K562 (cell line): ENCODE measurements at regions not wholly inside any gene's neighbourhood (a gene's known extent, or its start where the extent isn't known, plus 50 kb on each side); places are given as distances from the start of the nearest gene placed in this dataset.

ENCODE experiments used
- ATAC-seq: fragments of 200-7000 bp; cut with Tn5 transposase; 3 replicates; pipeline ENCODE4 v1.9.1; 2020; ENCODE audit warnings: moderate library complexity
- BruUV-seq: library from RNA; stranded (reverse); fragments of 400-500 nt; replicated peaks from 2 replicates; lab custom pipeline; 2021; lab: Mats Ljungman, UMichigan
- CTCF ChIA-PET: fragments of 300-600 bp; formaldehyde crosslinking; extraction: SDS; loops from one replicate; lab custom pipeline; 2021; ENCODE audit warnings: low intra/inter-chr PET ratio; lab: Yijun Ruan, JAX
- POLR2A ChIA-PET: fragments of 300-600, 350-650 bp; sonication (Branson Sonifier 250); formaldehyde crosslinking; extraction: SDS; loops from one replicate; lab custom pipeline; 2021; ENCODE audit warnings: antibody characterized with exemption, inconsistent platforms; lab: Yijun Ruan, JAX
- DNase-seq, 4 experiments: peaks; one replicate each; pipeline versions ENCODE4 v3.0.0 to v3.0.0-alpha.2; 2011 to 2018; ENCODE audit warnings: low spot score in 3 of 4, mixed read lengths in 3 of 4; ENCODE audit errors: extremely low read depth in 1 of 4
- FAIRE-seq: peaks from 2 replicates; lab custom pipeline; 2011; peaks lifted over from hg19 to GRCh38; lab: Jason Lieb, UNC
- H2AFZ ChIP-seq: 2 replicates; pipeline ENCODE4 v1.6.0; 2011; ENCODE audit warnings: low read depth, low read length, control low read depth, inconsistent platforms
- H3K27ac ChIP-seq: fragments of 200-600 bp; 3 replicates; pipeline ENCODE4 v1.8.0; 2011; ENCODE audit warnings: low read depth, mild to moderate bottlenecking, control low read depth, inconsistent platforms, low read length, moderate library complexity, mixed read lengths; ENCODE audit errors: extremely low read depth
- H3K27me3 ChIP-seq, 2 experiments: fragments of 300-600 bp in 1 of 2; 2 replicates in 1 of 2; 3 replicates in 1 of 2; pipeline versions ENCODE4 v1.6.0 to v1.8.0; 2011; ENCODE audit warnings: inconsistent platforms in 2 of 2, low read length in 2 of 2, mild to moderate bottlenecking in 1 of 2, mixed read lengths in 1 of 2, moderate library complexity in 1 of 2; ENCODE audit not compliant: control insufficient read depth in 2 of 2, insufficient read depth in 2 of 2
- H3K36me3 ChIP-seq: fragments of 300-600 bp; 3 replicates; pipeline ENCODE4 v1.8.0; 2011; ENCODE audit warnings: mild to moderate bottlenecking, low read length, inconsistent platforms; ENCODE audit not compliant: control insufficient read depth, insufficient read depth
- H3K4me1 ChIP-seq, 2 experiments: fragments of 200-600 bp in 1 of 2; replicated peaks in 1 of 2; 2 replicates in 1 of 2; 3 replicates in 1 of 2; pipeline versions ENCODE4 v1.5.1 to v1.8.0; 2011; ENCODE audit warnings: inconsistent platforms in 2 of 2, low read length in 2 of 2, mild to moderate bottlenecking in 1 of 2, mixed read lengths in 1 of 2, moderate library complexity in 1 of 2; ENCODE audit not compliant: control insufficient read depth in 2 of 2, insufficient read depth in 2 of 2
- H3K4me2 ChIP-seq: 2 replicates; pipeline ENCODE4 v1.6.1; 2011; ENCODE audit warnings: low read length, control low read depth, inconsistent platforms, mixed read lengths; ENCODE audit not compliant: insufficient read depth
- H3K4me3 ChIP-seq: fragments of 200-600 bp; sonication (generic), shearing (Covaris generic); 2 replicates; pipeline ENCODE4 v1.5.1; 2016; ENCODE audit warnings: control low read depth, inconsistent platforms
- H3K79me2 ChIP-seq: fragments of 200-600 bp; 3 replicates; pipeline ENCODE4 v1.8.0; 2011; ENCODE audit warnings: low read length, inconsistent platforms; ENCODE audit not compliant: control insufficient read depth, insufficient read depth
- H3K9ac ChIP-seq, 2 experiments: 2 replicates each; pipeline versions ENCODE4 v1.6.0 to v1.6.1; 2011; ENCODE audit warnings: low read depth in 2 of 2, low read length in 2 of 2, control low read depth in 1 of 2, inconsistent platforms in 1 of 2, mild to moderate bottlenecking in 1 of 2, mixed read lengths in 1 of 2; ENCODE audit not compliant: insufficient read depth in 1 of 2
- H3K9me1 ChIP-seq: one replicate; pipeline ENCODE4 v1.6.0; 2011; ENCODE audit warnings: inconsistent platforms, mild to moderate bottlenecking, low read length, moderate library complexity; ENCODE audit not compliant: control insufficient read depth, insufficient read depth
- H3K9me3 ChIP-seq: replicated peaks from 2 replicates; pipeline ENCODE4 v1.5.1; 2011; ENCODE audit warnings: low read depth, low read length, inconsistent platforms; ENCODE audit not compliant: control insufficient read depth, insufficient read depth
- H4K20me1 ChIP-seq: replicated peaks from 2 replicates; pipeline ENCODE4 v1.6.1; 2011; ENCODE audit warnings: low read length, inconsistent platforms, mixed read lengths; ENCODE audit not compliant: control insufficient read depth, insufficient read depth
- AFF4 ChIP-seq: sonication (generic); formaldehyde crosslinking; IDR thresholded peaks from 2 replicates; pipeline ENCODE4 v1.8.0; 2023; ENCODE audit warnings: mild to moderate bottlenecking, missing genetic modification reagents
- EZH2 ChIP-seq: IDR thresholded peaks from 2 replicates; pipeline ENCODE4 v1.6.1; 2012; ENCODE audit warnings: low read depth, mild to moderate bottlenecking, inconsistent platforms, low read length, borderline replicate concordance
- MAFF ChIP-seq: IDR thresholded peaks from 2 replicates; pipeline ENCODE4 v1.6.1; 2012; ENCODE audit warnings: low read length, improper control_type of control experiment
- OTX1 ChIP-seq: fragments of 450-650 bp; formaldehyde crosslinking; IDR thresholded peaks from 2 replicates; pipeline ENCODE4 v1.4.0; 2022; ENCODE audit warnings: mild to moderate bottlenecking
- RFX1 ChIP-seq: fragments of 450-650 bp; IDR thresholded peaks from 2 replicates; pipeline ENCODE4 v1.6.1; 2016; ENCODE audit warnings: mild to moderate bottlenecking, moderate library complexity
- TAF1 ChIP-seq: IDR thresholded peaks from 2 replicates; pipeline ENCODE4 v1.6.1; 2011; ENCODE audit warnings: mild to moderate bottlenecking, low read length, moderate library complexity; ENCODE audit not compliant: insufficient read depth, control insufficient read depth, severe bottlenecking; ENCODE audit errors: extremely low read depth
- TAL1 ChIP-seq: fragments of 450-650 bp; IDR thresholded peaks from 2 replicates; pipeline ENCODE4 v1.6.1; 2016; ENCODE audit warnings: mild to moderate bottlenecking
- TCF3 ChIP-seq: sonication (generic); formaldehyde crosslinking; IDR thresholded peaks from 2 replicates; pipeline ENCODE4 v1.4.0; 2020; ENCODE audit warnings: mild to moderate bottlenecking, missing genetic modification reagents
- ZKSCAN1 ChIP-seq: fragments of 150-350 bp; IDR thresholded peaks from 2 replicates; pipeline ENCODE4 v1.6.1; 2016; ENCODE audit warnings: low read depth, low read length
- WGBS: fragments of 100-300 bp; shearing (Covaris generic); methylation state at CpG from one replicate; pipeline ENCODE4 v1.1.6; 2016; ENCODE audit warnings: low coverage, mixed read lengths; ENCODE audit not compliant: insufficient coverage; ENCODE audit errors: missing lambda C conversion rate; 5-methylcytosine and 5-hydroxymethylcytosine counted together
- in situ Hi-C: fragments of 300-500 bp; cut with MboI; formaldehyde crosslinking; loops from 4 replicates; pipeline ENCODE4 v1.15.0; 2018; ENCODE audit warnings: inconsistent platforms, mixed read lengths
- intact Hi-C: fragments of 100-400 bp; cut with micrococcal nuclease; formaldehyde crosslinking; loops from 2 replicates; pipeline ENCODE4 v1.14.2; 2022

- ChIA-PET POLR2A (interaction anchor here (0.7 to 1.6 kb wide), 4 partner anchors 9 to 26 kb away, joined by 3 to 4 read pairs (median 4); no protein-coding TSS in a partner anchor), CTCF (no interaction called here)
- H3K9me1 ChIP-seq, result no peaks in the 10 kb centered on the region
- no peaks in the 10 kb centered on the region for H3K79me2 ChIP-seq
- H4K20me1 ChIP-seq, result peaks cover 23% of the 10 kb centered on the region
- H3K27me3 ChIP-seq, result peaks cover 86 to 96% of the 10 kb centered on the region in 2 experiments
- ATAC-seq (no peak), DNase-seq (no peak), FAIRE-seq (no peak)
- H3K9ac ChIP-seq, result peak overlapping the region in 1 of 2 experiments; percentile 64; a peak in 1 of 4 replicates
- no TSS peak for BruUV-seq
- intact Hi-C loops (no loop called here), in situ Hi-C loops (no loop called here)
- no peak overlapping the region for H3K4me3 ChIP-seq
- no peak overlapping the region for H3K4me2 ChIP-seq
- no peaks in the 10 kb centered on the region for H3K36me3 ChIP-seq
- no peak overlapping the region for H2AFZ ChIP-seq
- peaks cover 0 to 23% of the 10 kb centered on the region in 2 experiments; a peak in 2 of 5 replicates for H3K4me1 ChIP-seq
- no peak overlapping the region for H3K27ac ChIP-seq
- WGBS, result 11% methylated on average over 14 of the region's 14 CpGs
- TF ChIP-seq OTX1 (CRISPR knock-in tag), result no peak
- peak; percentile 88; the same call in 1 of the 2 replicates for TF ChIP-seq EZH2
- no peak for TF ChIP-seq TCF3 (CRISPR knock-in tag)
- no peaks in the 10 kb centered on the region for H3K9me3 ChIP-seq
These were observed 72.2 kb upstream of the INSIG1 start for GRCh38 chr7:155225516-155225915.

- Histone ChIP-seq H2AFZ (no peak overlapping the region), H3K27me3 (peaks cover 90 to 96% of the 10 kb centered on the region in 2 experiments), H3K36me3 (no peaks in the 10 kb centered on the region), H3K79me2 (no peaks in the 10 kb centered on the region), H4K20me1 (peaks cover 23% of the 10 kb centered on the region), H3K4me1 (peaks cover 0 to 23% of the 10 kb centered on the region in 2 experiments; a peak in 2 of 5 replicates), H3K9me3 (no peaks in the 10 kb centered on the region), H3K9ac (peak overlapping the region in 1 of 2 experiments; percentile 33; a peak in 1 of 4 replicates), H3K4me3 (no peak overlapping the region), H3K9me1 (no peaks in the 10 kb centered on the region), H3K27ac (no peak overlapping the region), H3K4me2 (no peak overlapping the region)
- intact Hi-C loops, result no loop called here
- FAIRE-seq, result no peak
- in situ Hi-C loops, result no loop called here
- ATAC-seq, result no peak; the same call in 2 of the 3 replicates
- ChIA-PET POLR2A (interaction anchor here (1.0 to 1.6 kb wide), 3 partner anchors 10 to 25 kb away, joined by 3 to 4 read pairs (median 4); no protein-coding TSS in a partner anchor), CTCF (no interaction called here)
- no TSS peak for BruUV-seq
- DNase-seq, result no peak
- WGBS, result 4% methylated on average over 26 of the region's 26 CpGs
- no peak for TF ChIP-seq MAFF
- TF ChIP-seq ZKSCAN1, result no peak
- TF ChIP-seq TAL1, result no peak
- no peak for TF ChIP-seq RFX1
- no peak for TF ChIP-seq TAF1
- TF ChIP-seq AFF4, result no peak
These were observed 71.2 kb upstream of the INSIG1 start for GRCh38 chr7:155226261-155227003.
